ENCODE measurements at regions not wholly inside any gene's neighbourhood (a gene's known extent, or its start where the extent isn't known, plus 50 kb on each side); places are given as distances from the start of the nearest gene placed in this dataset.
A peak's percentile ranks its signal among the peaks of the same experiment; 100 is the strongest.

- Histone ChIP-seq H3K9ac (ENCODE audit: low read length in 3 of 3) (no peak overlapping the region), H3K4me1 (ENCODE audit: control insufficient read depth in 2 of 3, insufficient read depth in 2 of 3, low read depth in 1 of 3, low read length in 3 of 3) (peaks cover 0 to 24% (median 5%) of the 10 kb centered on the region in 3 donors), H3K4me3 (ENCODE audit: low read length in 3 of 3) (no peak overlapping the region), H3K27me3 (ENCODE audit: control insufficient read depth, insufficient read depth, low read length) (no peaks in the 10 kb centered on the region), H3K36me3 (ENCODE audit: control insufficient read depth in 2 of 3, insufficient read depth in 3 of 3, low read length in 3 of 3) (no peaks in the 10 kb centered on the region), H3K9me3 (ENCODE audit: control insufficient read depth in 2 of 3, insufficient read depth in 1 of 3, low read length in 3 of 3) (no peaks in the 10 kb centered on the region), H3K27ac (ENCODE audit: low read depth in 2 of 2, low read length in 2 of 2) (no peak overlapping the region)
- no peak for TF ChIP-seq CTCF (IDR thresholded peaks at IDR 0.05; ENCODE audit: borderline replicate concordance, extremely low read depth, insufficient read depth)
- DNase-seq (peak in 3 of 5 donors; percentile 35 to 67 (median 67)), FAIRE-seq (no peak)
- intact Hi-C loops (cut with DNase I): no loop called here
These were observed 233.2 kb downstream of the PTTG2 start for GRCh38 chr4:38193236-38193863.

GRCh38 chr4:38194047-38194602, 233.9 kb downstream of the PTTG2 start:
- no peak overlapping the region for H3K4me3 ChIP-seq (ENCODE audit: low read length in 3 of 3)
- TF ChIP-seq CTCF (IDR thresholded peaks at IDR 0.05; ENCODE audit: borderline replicate concordance, extremely low read depth, insufficient read depth): no peak
- peaks cover 0 to 18% (median 5%) of the 10 kb centered on the region in 3 donors for H3K4me1 ChIP-seq (ENCODE audit: control insufficient read depth in 2 of 3, insufficient read depth in 2 of 3, low read depth in 1 of 3, low read length in 3 of 3)
- no peaks in the 10 kb centered on the region for H3K36me3 ChIP-seq (ENCODE audit: control insufficient read depth in 2 of 3, insufficient read depth in 3 of 3, low read length in 3 of 3)
- no peaks in the 10 kb centered on the region for H3K27me3 ChIP-seq (ENCODE audit: control insufficient read depth, insufficient read depth, low read length)
- peak in 2 of 5 donors; percentile 51 for DNase-seq
- no peak for FAIRE-seq
- H3K9me3 ChIP-seq (ENCODE audit: control insufficient read depth in 2 of 3, insufficient read depth in 1 of 3, low read length in 3 of 3): no peaks in the 10 kb centered on the region
- intact Hi-C loops (cut with DNase I): no loop called here
- H3K27ac ChIP-seq (ENCODE audit: low read depth in 2 of 2, low read length in 2 of 2): no peak overlapping the region
- no peak overlapping the region for H3K9ac ChIP-seq (ENCODE audit: low read length in 3 of 3)

- H3K27me3 ChIP-seq (ENCODE audit: control insufficient read depth, insufficient read depth, low read length): no peaks in the 10 kb centered on the region
- intact Hi-C loops (cut with DNase I): no loop called here
- DNase-seq: no peak
- no peak overlapping the region for H3K9ac ChIP-seq (ENCODE audit: low read length in 3 of 3)
- H3K9me3 ChIP-seq (ENCODE audit: control insufficient read depth in 2 of 3, insufficient read depth in 1 of 3, low read length in 3 of 3): no peaks in the 10 kb centered on the region
- no peak for FAIRE-seq
- TF ChIP-seq CTCF (IDR thresholded peaks at IDR 0.05; ENCODE audit: borderline replicate concordance, extremely low read depth, insufficient read depth): no peak
- no peak overlapping the region for H3K27ac ChIP-seq (ENCODE audit: low read depth in 2 of 2, low read length in 2 of 2)
- no peak overlapping the region for H3K4me3 ChIP-seq (ENCODE audit: low read length in 3 of 3)
- H3K4me1 ChIP-seq (ENCODE audit: control insufficient read depth in 2 of 3, insufficient read depth in 2 of 3, low read depth in 1 of 3, low read length in 3 of 3): peaks cover 0 to 8% (median 5%) of the 10 kb centered on the region in 3 donors
- no peaks in the 10 kb centered on the region for H3K36me3 ChIP-seq (ENCODE audit: control insufficient read depth in 2 of 3, insufficient read depth in 3 of 3, low read length in 3 of 3)
These were observed 235.3 kb downstream of the PTTG2 start for GRCh38 chr4:38195486-38195885.

Data from kidney (tissue), 13 donors.